Neuronal stem cell (in vitro differentiated cells): ENCODE measurements at regions not wholly inside any gene's neighbourhood (a gene's known extent, or its start where the extent isn't known, plus 50 kb on each side); places are given as distances from the start of the nearest gene placed in this dataset.

Source experiments
- DNase-seq: peaks from one replicate; pipeline ENCODE4 v3.0.0-alpha.2; 2013; ENCODE audit warnings: low spot score
- H2AFZ ChIP-seq: one replicate; pipeline ENCODE4 v1.6.1; 2013; ENCODE audit warnings: mild to moderate bottlenecking, low read length, inconsistent platforms
- H2AK5ac ChIP-seq: 2 replicates; pipeline ENCODE4 v1.6.1; 2013; ENCODE audit warnings: low read depth, mild to moderate bottlenecking, inconsistent platforms, low read length, moderate library complexity, mixed read lengths
- H2BK120ac ChIP-seq: 2 replicates; pipeline ENCODE4 v1.6.1; 2013; ENCODE audit warnings: low read depth, mild to moderate bottlenecking, inconsistent platforms, low read length, moderate library complexity, mixed read lengths
- H2BK12ac ChIP-seq: one replicate; pipeline ENCODE4 v1.6.1; 2013; ENCODE audit warnings: low read length, inconsistent platforms
- H2BK15ac ChIP-seq: 2 replicates; pipeline ENCODE4 v1.6.1; 2013; ENCODE audit warnings: mild to moderate bottlenecking, low read length, inconsistent platforms, mixed read lengths
- H2BK5ac ChIP-seq: one replicate; pipeline ENCODE4 v1.6.1; 2013; ENCODE audit warnings: inconsistent platforms, mild to moderate bottlenecking, low read length, moderate library complexity
- H3K14ac ChIP-seq: one replicate; pipeline ENCODE4 v1.6.1; 2013; ENCODE audit warnings: low read length, inconsistent platforms
- H3K18ac ChIP-seq: 2 replicates; pipeline ENCODE4 v1.6.1; 2013; ENCODE audit warnings: low read length, inconsistent platforms
- H3K23ac ChIP-seq: 2 replicates; pipeline ENCODE4 v1.6.1; 2013; ENCODE audit warnings: low read depth, mild to moderate bottlenecking, mixed read lengths, low read length, inconsistent platforms; ENCODE audit not compliant: poor library complexity
- H3K27ac ChIP-seq: replicated peaks from 3 replicates; pipeline ENCODE4 v1.5.1; 2013; ENCODE audit warnings: low read length, inconsistent platforms
- H3K27me3 ChIP-seq, 3 experiments: 2 replicates each; pipeline ENCODE4 v1.6.1; 2013; ENCODE audit warnings: low read length in 3 of 3, mild to moderate bottlenecking in 2 of 3, inconsistent platforms in 1 of 3, low read depth in 1 of 3, mixed read lengths in 1 of 3, moderate library complexity in 1 of 3; ENCODE audit not compliant: control insufficient read depth in 3 of 3, insufficient read depth in 3 of 3
- H3K36me3 ChIP-seq, 2 donors: replicated peaks in 1 of 2; 2 replicates each; pipeline ENCODE4 v1.6.1; 2013; ENCODE audit warnings: low read length in 2 of 2; ENCODE audit not compliant: control insufficient read depth in 2 of 2, insufficient read depth in 2 of 2
- H3K4ac ChIP-seq: 2 replicates; pipeline ENCODE4 v1.6.1; 2013; ENCODE audit warnings: inconsistent platforms, mild to moderate bottlenecking, low read length, moderate library complexity
- H3K4me1 ChIP-seq, 2 donors: 1 replicate in 1 of 2; 2 replicates in 1 of 2; pipeline ENCODE4 v1.6.1; 2013; ENCODE audit warnings: low read length in 2 of 2, low read depth in 1 of 2; ENCODE audit not compliant: control insufficient read depth in 2 of 2, insufficient read depth in 1 of 2
- H3K4me2 ChIP-seq: one replicate; pipeline ENCODE4 v1.6.1; 2013; ENCODE audit warnings: mild to moderate bottlenecking, low read length, inconsistent platforms; ENCODE audit not compliant: insufficient read depth, poor library complexity, severe bottlenecking
- H3K4me3 ChIP-seq, 2 donors: 2 replicates each; pipeline ENCODE4 v1.5.1; 2013; ENCODE audit warnings: low read length in 2 of 2, mild to moderate bottlenecking in 2 of 2, inconsistent platforms in 1 of 2, moderate library complexity in 1 of 2
- H3K79me1 ChIP-seq: one replicate; pipeline ENCODE4 v1.6.1; 2013; ENCODE audit warnings: low read depth, mild to moderate bottlenecking, inconsistent platforms, low read length, moderate library complexity
- H3K9ac ChIP-seq: one replicate; pipeline ENCODE4 v1.6.1; 2013; ENCODE audit warnings: mild to moderate bottlenecking, low read depth, low read length, inconsistent platforms; ENCODE audit not compliant: poor library complexity
- H3K9me3 ChIP-seq, 2 donors: replicated peaks in 1 of 2; 2 replicates each; pipeline versions ENCODE3 to v1.6.1; 2013; ENCODE audit warnings: low read length in 2 of 2, mild to moderate bottlenecking in 2 of 2, inconsistent platforms in 1 of 2, low read depth in 1 of 2, mixed read lengths in 1 of 2, moderate library complexity in 1 of 2; ENCODE audit not compliant: control insufficient read depth in 2 of 2, insufficient read depth in 1 of 2
- H4K8ac ChIP-seq: one replicate; pipeline ENCODE4 v1.6.1; 2013; ENCODE audit warnings: low read depth, mild to moderate bottlenecking, inconsistent platforms, low read length, moderate library complexity
- H4K91ac ChIP-seq: one replicate; pipeline ENCODE4 v1.6.1; 2013; ENCODE audit warnings: low read length, low read depth, mild to moderate bottlenecking, inconsistent platforms; ENCODE audit not compliant: poor library complexity
- WGBS, 2 donors: extraction: QIAGEN DNeasy Blood & Tissue Kit; methylation state at CpG; one replicate each; pipeline ENCODE4 v1.1.7; 2013; ENCODE audit warnings: missing lambda C conversion rate in 2 of 2, mixed read lengths in 1 of 2; ENCODE audit not compliant: insufficient read length in 2 of 2, insufficient replicate concordance in 1 of 2; ENCODE audit errors: extremely low coverage in 2 of 2; 5-methylcytosine and 5-hydroxymethylcytosine counted together

- WGBS, 2 donors = no CpG with 5 or more reads among the region's 3 CpGs
Measured at GRCh38 chr18:50460062-50460461, 85.2 kb downstream of the SKA1 start.

GRCh38 chr18:50460716-50461115 lies 85.9 kb downstream of the SKA1 start:
- Histone ChIP-seq H3K27me3 (no peaks in the 10 kb centered on the region), H3K4me3 (no peak overlapping the region), H3K36me3 (no peaks in the 10 kb centered on the region), H3K14ac (no peak overlapping the region), H3K18ac (no peak overlapping the region), H2BK5ac (no peak overlapping the region), H3K9ac (no peak overlapping the region), H3K79me1 (no peaks in the 10 kb centered on the region), H3K23ac (no peak overlapping the region), H2AK5ac (no peak overlapping the region), H3K4me1 (peaks cover 0 to under 1% of the 10 kb centered on the region in 2 donors), H3K27ac (no peak overlapping the region), H3K4ac (no peak overlapping the region), H3K4me2 (no peak overlapping the region), H2BK15ac (no peak overlapping the region), H4K91ac (no peak overlapping the region), H2BK12ac (no peak overlapping the region), H2AFZ (no peak overlapping the region), H2BK120ac (no peak overlapping the region), H3K9me3 (peaks cover 0 to 3% of the 10 kb centered on the region in 2 donors), H4K8ac (no peak overlapping the region)
- no CpG with 5 or more reads among the region's 3 CpGs for WGBS, 2 donors
- no peak for DNase-seq

More at GRCh38 chr18:50460062-50460461, 85.2 kb downstream of the SKA1 start:
- Histone ChIP-seq H2BK5ac (no peak overlapping the region), H3K4me2 (no peak overlapping the region), H3K4me3 (no peak overlapping the region), H3K4me1 (peaks cover 0 to 5% of the 10 kb centered on the region in 2 donors), H3K9ac (no peak overlapping the region), H3K27ac (no peak overlapping the region), H3K18ac (no peak overlapping the region), H3K23ac (no peak overlapping the region), H3K14ac (no peak overlapping the region), H2AFZ (no peak overlapping the region), H3K4ac (no peak overlapping the region), H4K91ac (no peak overlapping the region), H4K8ac (no peak overlapping the region), H3K79me1 (no peaks in the 10 kb centered on the region), H2BK15ac (no peak overlapping the region), H3K27me3 (no peaks in the 10 kb centered on the region), H2BK12ac (no peak overlapping the region), H2AK5ac (no peak overlapping the region), H3K9me3 (peaks cover 0 to 3% of the 10 kb centered on the region in 2 donors), H2BK120ac (no peak overlapping the region), H3K36me3 (no peaks in the 10 kb centered on the region)
- no peak for DNase-seq

GRCh38 chr18:50461251-50461650 lies 86.4 kb downstream of the SKA1 start:
- Histone ChIP-seq H3K27ac (no peak overlapping the region), H2BK5ac (no peak overlapping the region), H4K8ac (no peak overlapping the region), H2AK5ac (no peak overlapping the region), H3K27me3 (no peaks in the 10 kb centered on the region), H3K4me3 (no peak overlapping the region), H4K91ac (no peak overlapping the region), H3K9ac (no peak overlapping the region), H2BK12ac (no peak overlapping the region), H3K36me3 (no peaks in the 10 kb centered on the region), H2BK15ac (no peak overlapping the region), H3K4me2 (no peak overlapping the region), H2AFZ (no peak overlapping the region), H2BK120ac (no peak overlapping the region), H3K4me1 (no peaks in the 10 kb centered on the region), H3K18ac (no peak overlapping the region), H3K23ac (no peak overlapping the region), H3K79me1 (no peaks in the 10 kb centered on the region), H3K14ac (no peak overlapping the region), H3K4ac (no peak overlapping the region), H3K9me3 (peaks cover 0 to 3% of the 10 kb centered on the region in 2 donors)
- no peak for DNase-seq

- DNase-seq = no peak
- Histone ChIP-seq H2BK12ac (no peak overlapping the region), H3K18ac (no peak overlapping the region), H3K79me1 (no peaks in the 10 kb centered on the region), H2BK120ac (no peak overlapping the region), H3K23ac (no peak overlapping the region), H3K4me3 (no peak overlapping the region), H3K4me2 (no peak overlapping the region), H3K36me3 (no peaks in the 10 kb centered on the region), H2AK5ac (no peak overlapping the region), H2BK5ac (no peak overlapping the region), H3K4ac (no peak overlapping the region), H3K14ac (no peak overlapping the region), H3K4me1 (no peaks in the 10 kb centered on the region), H3K27me3 (no peaks in the 10 kb centered on the region), H2BK15ac (no peak overlapping the region), H4K91ac (no peak overlapping the region), H3K9me3 (no peaks in the 10 kb centered on the region), H3K9ac (no peak overlapping the region), H3K27ac (no peak overlapping the region), H4K8ac (no peak overlapping the region), H2AFZ (no peak overlapping the region)
- WGBS, 2 donors = no CpG with 5 or more reads among the region's 7 CpGs
Measured at GRCh38 chr18:50465211-50466153, 90.6 kb downstream of the SKA1 start.
